Left cardiac atrium (tissue), 4 donors: ENCODE measurements at regions not wholly inside any gene's neighbourhood (a gene's known extent, or its start where the extent isn't known, plus 50 kb on each side); places are given as distances from the start of the nearest gene placed in this dataset.

Experiments
- ATAC-seq, 2 donors: fragments of 200-7000 bp; cut with Tn5 transposase; one replicate each; pipeline ENCODE4 v1.9.1; 2020; ENCODE audit warnings: mild to moderate bottlenecking in 2 of 2, moderate library complexity in 2 of 2
- DNase-seq: peaks from one replicate; pipeline ENCODE4 v3.0.0-alpha.2; 2020
- intact Hi-C, 2 donors: fragments of 100-400 bp; cut with DNase I; formaldehyde crosslinking; loops; one replicate each; pipeline versions ENCODE4 v1.14.1 to v1.15.1; 2022 to 2023
- donor health status: DM: no; HTN: yes; CAD: no.
- donor health status: DM: no; HTN: yes; CAD: no; lungs with severe emphysema.
- donor health status: DM: yes; HTN: yes; CAD: no.
- donor health status: Dilated cardiomyopathy.

GRCh38 chr6:167435209-167435728 lies 110.4 kb downstream of the TTLL2 start:
- ATAC-seq: no peak
- intact Hi-C loops: no loop called here
- no peak for DNase-seq

DNA sequence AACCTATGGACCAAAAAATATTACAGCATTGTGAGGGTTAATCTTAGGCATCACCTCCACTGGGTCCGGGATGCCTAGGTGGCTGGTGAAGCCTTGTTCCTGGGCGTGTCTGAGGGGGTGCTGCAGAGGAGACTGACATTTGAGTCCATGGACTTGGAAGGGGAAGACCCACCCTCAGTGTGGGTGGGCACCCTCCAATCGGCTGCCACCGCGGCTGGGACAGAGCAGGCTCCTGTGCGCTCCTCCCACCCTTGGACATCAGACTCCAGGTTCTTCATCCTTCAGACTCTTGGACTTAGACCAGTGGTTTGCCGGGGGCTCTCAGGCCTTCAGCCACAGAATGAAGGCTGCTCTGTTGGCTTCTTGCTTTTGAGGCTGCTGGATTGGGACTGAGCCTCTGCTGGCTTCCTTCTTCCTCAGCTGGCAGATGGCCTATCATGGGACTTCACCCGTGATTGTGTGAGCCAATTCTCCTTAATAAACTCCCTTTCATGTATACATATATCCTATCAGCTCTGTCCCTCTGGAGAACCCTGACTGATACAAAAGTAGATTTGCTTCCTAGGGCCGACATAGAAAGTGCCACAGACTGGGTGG lies 113.1 kb downstream of the TTLL2 start:
- no peak for ATAC-seq
- intact Hi-C loops: no loop called here
- DNase-seq: no peak

GRCh38 chr6:167441715-167442206 lies 116.9 kb downstream of the TTLL2 start:
- intact Hi-C loops: no loop called here
- no peak for DNase-seq
- ATAC-seq: peak; percentile 15 to 60

- DNase-seq (no peak), ATAC-seq (no peak)
- intact Hi-C loops: no loop called here
Observed at GRCh38 chr6:167442245-167442644, 117.4 kb downstream of the TTLL2 start.

GRCh38 chr6:167442796-167443680 lies 118.2 kb downstream of the TTLL2 start:
- no peak for DNase-seq
- intact Hi-C loops: no loop called here
- ATAC-seq: no peak

DNA sequence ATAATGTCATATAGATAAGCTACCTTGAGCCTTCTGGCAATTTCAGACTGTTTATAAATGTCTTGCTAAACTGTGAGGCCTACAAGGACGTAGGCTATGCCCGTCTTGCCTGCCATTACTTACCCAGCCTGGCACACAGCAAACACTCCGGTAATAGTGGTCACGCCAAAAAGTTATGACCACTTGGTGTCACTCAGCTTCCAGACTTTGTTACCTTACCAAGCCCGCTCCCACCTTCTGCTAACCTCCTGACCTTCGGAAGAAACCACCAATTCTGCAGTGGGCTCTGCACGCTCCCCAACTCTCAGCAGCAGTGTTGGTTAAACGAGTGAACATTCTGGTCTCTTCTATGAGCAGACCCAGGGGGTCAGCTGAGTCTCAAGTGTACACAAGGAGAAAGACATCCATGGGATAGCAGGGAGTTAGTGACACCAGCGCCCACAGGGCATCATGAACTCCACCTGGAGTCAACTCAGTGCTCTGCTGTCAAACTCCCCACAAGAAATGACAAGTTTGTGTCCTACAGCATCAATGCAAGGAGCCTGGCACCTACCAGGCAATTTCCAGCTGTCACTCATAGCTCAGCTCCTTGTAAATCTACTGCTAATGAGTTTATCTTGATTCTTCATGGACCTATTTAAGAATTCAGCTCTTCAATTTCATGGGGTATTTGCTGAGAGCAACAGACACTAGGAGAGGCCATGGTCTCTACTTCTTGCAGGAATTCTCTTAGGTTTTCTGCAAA lies 119.9 kb downstream of the TTLL2 start:
- ATAC-seq: no peak
- intact Hi-C loops: no loop called here
- DNase-seq: no peak

DNA sequence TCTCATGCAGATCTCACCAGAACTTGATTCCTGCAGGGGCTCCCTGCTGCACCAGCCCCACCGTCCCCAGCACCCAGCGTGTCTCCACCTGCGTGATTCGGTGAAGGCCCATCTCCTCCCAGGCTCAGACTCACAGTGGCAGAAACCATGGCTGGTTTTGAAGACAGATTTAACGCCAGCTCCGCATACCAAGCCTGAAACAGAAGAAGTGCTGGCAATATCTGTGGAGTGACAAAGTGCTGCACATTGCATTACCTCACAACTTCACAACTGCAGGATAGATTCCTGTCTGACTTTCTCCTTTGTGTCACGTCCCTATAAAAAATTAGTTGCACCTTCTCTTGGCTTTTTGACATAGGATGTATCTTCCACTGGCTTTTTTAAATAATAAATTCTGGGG lies 120.7 kb downstream of the TTLL2 start:
- no peak for ATAC-seq
- intact Hi-C loops: no loop called here

GRCh38 chr6:167446046-167446445 lies 121.2 kb downstream of the TTLL2 start:
- DNase-seq: no peak
- intact Hi-C loops: no loop called here
- no peak for ATAC-seq

More for the DNA sequence above, 120.7 kb downstream of the TTLL2 start:
- no peak for DNase-seq

- DNase-seq (no peak), ATAC-seq (no peak)
- intact Hi-C loops: no loop called here
Observed at GRCh38 chr6:167446971-167447370, 122.1 kb downstream of the TTLL2 start.

DNA sequence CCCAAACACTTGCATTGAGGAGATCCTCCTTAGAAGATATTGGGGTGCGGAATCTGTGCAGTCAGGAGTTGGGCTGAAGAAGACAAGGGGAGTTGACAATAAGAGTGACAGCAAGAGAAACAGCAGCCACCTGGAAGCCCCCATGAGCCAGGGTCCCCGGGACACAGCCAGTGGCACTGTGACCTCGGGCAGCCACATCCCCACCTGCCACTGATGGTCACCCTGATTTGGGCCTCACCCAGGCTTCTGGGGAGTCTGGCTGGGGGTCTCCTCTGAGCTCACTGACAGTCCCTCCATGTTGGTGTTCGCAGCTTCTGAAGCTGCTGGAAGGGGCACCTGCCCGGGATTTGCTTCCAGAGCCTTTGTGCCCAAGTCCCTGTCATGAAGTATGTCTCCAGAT lies 123.5 kb downstream of the TTLL2 start:
- intact Hi-C loops: no loop called here
- DNase-seq: no peak
- peak in 1 of 2 donors; percentile 19 for ATAC-seq

- no peak for ATAC-seq
- intact Hi-C loops: no loop called here
- no peak for DNase-seq
Observed at GRCh38 chr6:167449094-167449861, 124.4 kb downstream of the TTLL2 start.

- intact Hi-C loops: no loop called here
- DNase-seq (no peak), ATAC-seq (no peak)
Observed at GRCh38 chr6:167450626-167451025, 125.7 kb downstream of the TTLL2 start.

GRCh38 chr6:167452338-167453081 lies 127.6 kb downstream of the TTLL2 start:
- intact Hi-C loops: no loop called here
- no peak for DNase-seq
- ATAC-seq: no peak

DNA sequence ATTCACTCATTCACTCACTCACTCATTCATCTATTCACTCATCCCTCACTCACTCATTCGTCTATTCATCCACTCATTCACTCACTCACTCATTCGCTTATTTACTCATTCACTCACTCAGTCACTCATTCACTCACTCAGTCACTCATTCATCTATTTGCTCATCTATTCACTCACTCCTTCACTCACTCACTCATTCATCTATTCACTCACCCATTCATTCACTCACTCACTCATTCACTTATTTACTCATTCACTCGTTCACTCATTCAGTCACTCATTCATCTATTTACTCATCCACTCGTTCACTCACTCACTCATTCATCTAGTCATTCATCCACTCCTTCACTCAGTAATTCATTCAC lies 128.2 kb downstream of the TTLL2 start:
- intact Hi-C loops: no loop called here
- ATAC-seq (no peak), DNase-seq (no peak)

DNA sequence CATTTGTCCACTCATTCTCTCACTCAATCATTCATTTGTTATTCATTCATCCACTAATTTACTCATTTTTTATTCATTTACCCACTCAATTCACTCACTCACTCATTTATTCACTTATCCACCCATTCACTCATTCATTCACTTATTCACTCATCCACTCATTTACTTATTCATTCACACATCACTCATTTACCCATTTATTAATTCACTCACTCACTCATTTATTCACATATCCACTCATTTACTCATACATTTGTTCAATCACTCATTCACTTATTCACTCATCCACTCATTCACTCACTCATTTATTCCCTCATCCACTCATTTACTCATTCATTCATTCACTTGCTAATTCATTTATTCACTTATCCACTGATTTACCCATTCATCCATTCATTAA lies 129.1 kb downstream of the TTLL2 start:
- no peak for ATAC-seq
- DNase-seq: no peak
- intact Hi-C loops: no loop called here

DNA sequence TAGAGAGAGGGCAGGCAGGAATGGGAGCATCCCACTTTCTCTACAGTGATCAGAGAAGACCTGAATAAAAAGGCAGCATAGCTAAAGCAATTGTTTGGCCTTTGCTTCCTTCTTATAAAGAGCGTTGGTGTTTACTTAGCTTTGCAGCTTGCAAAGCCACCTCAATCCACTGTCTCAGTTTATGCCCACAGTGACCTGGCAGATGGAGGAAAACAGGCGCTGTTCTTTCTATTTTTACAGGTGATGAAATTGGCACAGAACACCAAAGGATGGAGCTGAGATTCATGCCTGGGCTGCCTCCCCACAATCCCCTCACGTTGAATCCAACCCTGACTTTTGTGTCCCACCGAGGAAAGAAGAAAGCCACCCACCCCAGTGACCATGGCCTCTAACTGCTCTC lies 130.5 kb downstream of the TTLL2 start:
- intact Hi-C loops: no loop called here
- ATAC-seq (peak; percentile 30 to 80), DNase-seq (no peak)

DNA sequence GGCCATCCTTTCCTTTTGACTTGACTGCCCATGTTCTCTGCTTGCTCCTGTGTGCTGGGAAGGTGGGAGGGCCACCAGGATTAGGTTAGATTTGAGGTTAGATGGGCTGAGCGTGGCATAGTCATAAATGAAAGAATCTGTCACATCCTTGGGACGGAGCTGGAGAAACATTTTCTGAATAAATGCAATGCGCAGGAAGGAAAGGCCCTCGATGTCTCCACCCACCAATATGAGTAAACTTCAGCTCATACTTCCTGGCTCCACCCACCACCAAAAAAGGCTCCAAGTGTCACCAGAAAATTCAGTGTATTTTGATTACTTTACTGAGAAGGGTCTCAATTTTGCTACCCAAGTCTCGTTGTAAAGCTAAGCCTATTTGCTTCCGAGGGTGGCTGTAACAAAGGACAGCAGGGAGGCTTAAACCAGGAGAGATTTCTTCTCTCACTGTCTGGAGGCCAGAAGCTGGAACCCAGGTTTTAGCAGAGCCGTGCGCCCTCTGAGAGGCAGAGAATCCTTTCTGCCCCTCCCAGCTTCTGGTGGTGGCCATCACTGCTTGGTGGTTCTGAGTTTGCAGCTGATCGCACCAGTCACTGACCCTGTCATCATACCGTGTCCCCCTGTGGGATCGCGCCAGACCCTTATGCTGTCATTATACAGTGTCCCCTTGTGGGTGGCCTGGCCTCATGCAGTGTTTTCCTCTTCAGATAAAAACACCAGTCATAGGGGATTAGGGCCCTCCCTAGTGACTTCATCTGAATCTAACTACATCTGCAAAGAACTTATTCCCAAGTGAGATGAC lies 137.8 kb downstream of the TTLL2 start:
- no peak for ATAC-seq
- intact Hi-C loops: no loop called here
- no peak for DNase-seq

- intact Hi-C loops: no loop called here
- peak; percentile 42 for DNase-seq
- peak; percentile 83 to 89 for ATAC-seq
Observed at GRCh38 chr6:167464177-167464576, 139.3 kb downstream of the TTLL2 start.
